Activated CD4-positive, alpha-beta T cell treated with anti-CD3 and anti-CD28 coated beads, Interleukin-2, amount 50 U/mL, for 24 hours (primary cell): ENCODE measurements at regions not wholly inside any gene's neighbourhood (a gene's known extent, or its start where the extent isn't known, plus 50 kb on each side); places are given as distances from the start of the nearest gene placed in this dataset.

Experiments
- DNase-seq, 2 donors: peaks; one replicate each; pipeline ENCODE4 v3.0.0-alpha.2; 2020; ENCODE audit warnings: low read depth in 1 of 2, low spot score in 1 of 2

- no peak for DNase-seq
Measured at GRCh38 chr9:73446306-73446705, 294.6 kb downstream of the ANXA1 start.

- DNase-seq: no peak
Measured at GRCh38 chr9:73451003-73451402, 299.3 kb downstream of the ANXA1 start.

GRCh38 chr9:73459817-73460216 lies 308.2 kb downstream of the ANXA1 start:
- no peak for DNase-seq

- no peak for DNase-seq
Measured at GRCh38 chr9:73468716-73469115, 317.1 kb downstream of the ANXA1 start.

- DNase-seq: no peak
Measured at GRCh38 chr9:73470766-73471165, 319.1 kb downstream of the ANXA1 start.

GRCh38 chr9:73474002-73474600 lies 322.4 kb downstream of the ANXA1 start:
- no peak for DNase-seq

GRCh38 chr9:73474625-73475024 lies 323.0 kb downstream of the ANXA1 start:
- no peak for DNase-seq

- no peak for DNase-seq
Measured at GRCh38 chr9:73494894-73495293, 343.2 kb downstream of the ANXA1 start.

- no peak for DNase-seq
Measured at GRCh38 chr9:73497796-73498195, 346.1 kb downstream of the ANXA1 start.

- DNase-seq: no peak
Measured at GRCh38 chr9:73515216-73515615, 363.6 kb downstream of the ANXA1 start.

- no peak for DNase-seq
Measured at GRCh38 chr9:73523391-73523790, 371.7 kb downstream of the ANXA1 start.

- no peak for DNase-seq
Measured at GRCh38 chr9:73525350-73525749, 373.7 kb downstream of the ANXA1 start.

- no peak for DNase-seq
Measured at GRCh38 chr9:73527521-73527920, 375.9 kb downstream of the ANXA1 start.

- no peak for DNase-seq
Measured at GRCh38 chr9:73528926-73529325, 377.3 kb downstream of the ANXA1 start.

GRCh38 chr9:73529666-73530065 lies 378.0 kb downstream of the ANXA1 start:
- no peak for DNase-seq

- no peak for DNase-seq
Measured at GRCh38 chr9:73531051-73531532, 379.4 kb downstream of the ANXA1 start.

- no peak for DNase-seq
Measured at GRCh38 chr9:73531658-73532057, 380.0 kb downstream of the ANXA1 start.

- DNase-seq: no peak
Measured at GRCh38 chr9:73532985-73533384, 381.3 kb downstream of the ANXA1 start.

GRCh38 chr9:73536403-73536802 lies 384.7 kb downstream of the ANXA1 start:
- no peak for DNase-seq

GRCh38 chr9:73537561-73537960 lies 385.9 kb downstream of the ANXA1 start:
- DNase-seq: no peak

GRCh38 chr9:73539881-73540390 lies 388.3 kb downstream of the ANXA1 start:
- no peak for DNase-seq

GRCh38 chr9:73541923-73542322 lies 390.3 kb downstream of the ANXA1 start:
- DNase-seq: no peak

GRCh38 chr9:73543727-73544126 lies 392.1 kb downstream of the ANXA1 start:
- no peak for DNase-seq
